H4 (cell line): ENCODE measurements at regions not wholly inside any gene's neighbourhood (a gene's known extent, or its start where the extent isn't known, plus 50 kb on each side); places are given as distances from the start of the nearest gene placed in this dataset.
"Not testable (repeated sequence)": the region's sequence is repeated elsewhere in the genome, so short reads cannot be mapped to it uniquely, and the experiment has no call there.

Source experiments
- DNase-seq: peaks from one replicate; pipeline ENCODE4 v3.0.0-alpha.2; 2015; ENCODE audit warnings: low spot score

DNA sequence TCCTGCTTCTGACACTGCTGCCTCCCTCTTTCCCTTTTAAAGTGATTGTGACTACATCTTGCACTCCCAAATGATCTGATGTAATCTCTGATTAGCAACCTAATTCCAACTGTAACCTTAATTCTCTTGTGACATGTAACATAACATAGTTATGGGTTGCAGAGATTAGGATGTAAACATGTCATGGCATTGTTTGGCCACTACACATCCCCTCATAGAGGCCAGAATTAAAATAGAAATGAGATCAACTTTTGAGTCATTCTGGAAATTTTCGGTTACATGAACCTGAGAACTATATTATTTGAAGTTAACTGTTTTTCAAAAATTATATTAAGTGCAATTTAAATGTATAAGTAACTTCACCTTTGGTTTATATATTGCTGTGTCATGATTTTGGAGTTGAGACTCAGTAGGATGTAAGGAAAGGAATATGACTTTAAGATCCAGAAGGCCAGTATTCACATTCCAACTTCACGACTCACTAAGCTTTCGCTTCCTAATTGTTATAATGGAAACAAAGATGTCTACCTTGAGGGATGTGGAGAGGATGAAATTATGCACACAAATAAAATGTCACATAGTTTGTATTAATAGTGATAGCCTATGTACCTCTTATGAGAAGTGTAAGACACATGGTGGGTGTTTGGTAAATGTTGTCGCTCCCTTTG is 611.9 kb upstream of the MAP3K7 start:
- DNase-seq: peak; percentile 3

DNA sequence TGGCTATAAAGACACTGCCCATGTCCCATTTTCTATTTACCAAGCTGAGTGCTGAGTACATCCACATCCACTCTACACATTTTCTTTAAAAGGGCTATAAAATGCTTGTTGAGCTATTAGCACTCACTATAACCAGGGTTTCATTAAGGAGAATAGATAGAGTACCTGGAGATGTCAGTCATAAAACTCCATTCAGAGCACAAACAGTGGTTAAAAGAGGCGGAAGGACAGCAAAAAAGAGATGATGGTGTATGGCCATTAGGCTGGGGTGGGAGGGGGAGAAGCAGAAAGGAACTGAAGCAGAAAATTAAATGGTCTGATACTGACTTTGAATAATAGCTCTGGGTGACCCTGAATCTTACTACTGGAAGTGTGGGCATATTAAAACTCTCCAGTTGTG is 609.9 kb upstream of the MAP3K7 start:
- no peak for DNase-seq

DNA sequence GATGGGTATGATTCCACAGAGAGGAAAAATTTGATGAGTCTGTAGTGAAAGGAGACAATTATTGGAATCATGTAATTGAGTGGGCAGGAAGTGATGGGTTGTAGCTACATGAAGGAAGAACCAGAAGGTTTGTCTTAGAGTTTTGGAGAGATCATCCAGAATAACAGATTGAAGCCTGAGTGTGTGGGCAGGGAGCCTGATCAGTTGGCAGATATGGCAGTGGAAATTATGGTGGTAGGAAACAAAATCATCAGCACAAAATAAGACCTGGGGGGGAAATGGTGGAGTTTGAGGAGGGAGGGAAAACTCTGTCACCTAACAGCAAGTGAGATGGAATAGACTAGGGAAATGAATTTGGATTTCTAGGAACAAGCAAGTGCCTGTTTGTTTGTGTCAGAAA is 606.6 kb upstream of the MAP3K7 start:
- no peak for DNase-seq

- DNase-seq: not testable (repeated sequence)
Observed at GRCh38 chr6:91190041-91190440, 603.2 kb upstream of the MAP3K7 start.

DNA sequence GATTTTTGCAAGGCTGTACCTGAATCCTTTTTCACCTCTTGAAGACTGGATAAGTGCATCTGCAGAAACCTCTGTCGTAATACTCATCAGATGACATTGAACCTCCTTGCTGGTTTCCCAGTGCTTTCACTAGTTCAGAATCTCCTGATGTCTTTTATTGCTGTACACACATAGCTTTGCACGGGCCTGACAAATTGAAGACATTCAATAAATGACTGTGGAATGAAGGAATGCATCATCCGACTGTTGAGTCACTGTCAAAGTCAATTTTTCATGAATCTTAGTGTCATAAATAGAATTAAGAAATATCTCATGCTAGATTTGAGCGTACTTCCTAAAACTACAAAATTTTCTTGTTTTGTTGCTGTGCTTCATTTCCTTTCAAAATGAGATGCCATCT is 598.2 kb upstream of the MAP3K7 start:
- no peak for DNase-seq

DNA sequence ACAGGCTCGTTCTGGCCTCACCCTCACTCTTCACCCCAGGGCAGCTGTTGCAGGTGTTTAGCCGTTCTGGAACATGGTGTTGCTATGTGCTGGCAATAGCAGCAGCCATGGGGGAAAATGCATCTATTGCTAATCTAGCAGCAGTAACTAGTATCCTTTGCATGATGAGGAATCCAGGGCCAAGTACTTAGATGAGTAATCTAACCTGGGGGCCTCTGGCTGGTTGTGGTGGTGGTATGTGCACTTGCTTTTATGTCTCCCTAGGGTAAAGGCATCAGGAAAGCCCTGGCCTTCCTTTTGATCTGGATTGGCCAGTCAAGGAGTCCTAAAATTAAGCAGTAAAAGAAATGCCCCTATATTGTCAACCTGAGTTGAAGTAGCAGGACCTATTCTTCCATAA is 594.5 kb upstream of the MAP3K7 start:
- DNase-seq: no peak

GRCh38 chr6:91173651-91174050 is 586.8 kb upstream of the MAP3K7 start:
- DNase-seq: no peak

DNA sequence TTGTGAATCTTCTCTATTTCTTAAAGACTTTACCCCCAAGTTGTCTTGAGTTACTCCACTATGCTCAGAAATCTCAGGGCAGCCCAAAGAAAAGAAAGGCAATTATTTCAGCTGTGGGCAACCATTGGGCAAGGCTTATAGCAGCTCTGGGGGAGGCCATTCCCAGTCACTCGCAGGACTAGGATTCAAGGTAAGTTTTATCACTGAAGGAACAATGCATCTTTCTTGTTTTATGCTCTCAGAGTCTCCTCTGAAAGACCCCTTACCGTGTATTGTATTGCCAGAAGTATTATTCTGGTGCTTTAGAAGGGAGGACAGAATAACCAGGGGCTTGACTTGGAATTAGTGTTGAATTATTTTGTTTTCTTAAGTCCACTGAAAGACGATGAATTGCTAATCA is 586.3 kb upstream of the MAP3K7 start:
- DNase-seq: no peak

DNA sequence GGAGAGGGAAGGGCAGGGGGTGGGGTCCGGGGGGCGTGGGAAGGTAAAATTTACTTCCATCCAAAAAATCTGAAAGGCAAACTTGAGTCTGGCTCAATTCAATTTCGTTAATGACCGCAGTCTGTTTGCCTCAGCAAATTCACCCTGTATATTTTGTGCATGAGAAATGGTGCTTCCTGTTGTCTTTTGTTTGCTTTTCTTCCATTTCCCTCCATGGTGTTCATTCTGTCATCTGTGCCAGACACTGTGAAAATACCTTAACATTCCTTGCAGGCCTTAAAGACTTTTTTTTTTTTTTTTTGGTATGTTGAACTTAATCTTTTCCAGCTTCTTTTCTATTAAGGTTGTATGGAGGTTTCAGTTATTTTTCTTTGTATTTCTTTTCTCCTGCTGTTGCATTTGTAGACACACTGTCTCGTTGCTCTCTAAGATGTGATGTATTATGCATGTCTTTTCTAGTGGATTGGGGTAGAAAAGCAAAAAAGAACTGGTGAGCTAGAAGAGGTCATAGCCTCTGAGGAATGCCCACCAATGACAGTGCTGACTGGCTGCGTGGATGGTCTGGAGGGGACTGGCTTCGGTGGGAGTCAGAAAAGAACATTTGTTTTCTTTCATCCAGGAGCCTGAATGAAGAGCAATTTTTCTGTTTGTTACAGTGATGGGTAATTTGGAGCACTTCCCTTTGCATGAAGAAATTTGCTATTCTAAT is 585.0 kb upstream of the MAP3K7 start:
- DNase-seq: no peak

- peak; percentile 6 for DNase-seq
Observed at GRCh38 chr6:91167846-91168245, 581.0 kb upstream of the MAP3K7 start.

DNA sequence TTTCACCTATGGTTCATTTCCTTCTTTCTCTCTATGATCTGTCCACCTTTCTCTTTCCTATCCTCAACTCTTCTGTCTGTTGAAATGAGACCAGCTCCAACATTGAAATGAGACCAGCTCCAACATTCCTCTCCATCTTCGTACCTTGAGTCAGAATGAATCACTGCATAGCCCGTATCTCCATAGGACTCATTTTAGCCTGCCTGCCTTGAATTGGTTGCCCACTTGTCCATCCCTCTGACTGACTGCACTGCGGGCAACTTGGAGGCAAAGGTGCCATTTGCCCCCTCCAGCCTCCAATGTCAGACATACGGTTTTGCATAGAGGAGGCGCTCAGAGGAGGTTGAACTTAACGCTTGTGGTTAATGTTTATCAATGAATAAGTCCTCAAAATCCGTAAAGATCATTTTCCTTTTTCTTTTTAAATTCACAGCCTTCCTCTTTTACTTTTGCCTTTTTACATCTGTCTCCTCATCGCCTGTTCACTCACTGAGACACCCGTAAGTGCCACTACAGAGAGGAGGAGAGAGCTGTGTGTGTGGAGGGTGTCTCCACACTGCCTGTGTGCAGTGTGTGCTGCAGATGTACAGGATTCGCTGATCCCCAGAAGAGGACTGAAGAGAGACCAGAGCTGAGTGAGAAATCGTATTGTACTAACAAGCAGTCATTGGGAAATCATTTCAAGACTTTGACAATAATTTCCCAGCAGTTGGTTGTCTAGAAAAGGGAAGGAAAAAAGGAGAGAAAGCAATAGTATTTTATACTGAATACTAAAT is 579.6 kb upstream of the MAP3K7 start:
- no peak for DNase-seq

DNA sequence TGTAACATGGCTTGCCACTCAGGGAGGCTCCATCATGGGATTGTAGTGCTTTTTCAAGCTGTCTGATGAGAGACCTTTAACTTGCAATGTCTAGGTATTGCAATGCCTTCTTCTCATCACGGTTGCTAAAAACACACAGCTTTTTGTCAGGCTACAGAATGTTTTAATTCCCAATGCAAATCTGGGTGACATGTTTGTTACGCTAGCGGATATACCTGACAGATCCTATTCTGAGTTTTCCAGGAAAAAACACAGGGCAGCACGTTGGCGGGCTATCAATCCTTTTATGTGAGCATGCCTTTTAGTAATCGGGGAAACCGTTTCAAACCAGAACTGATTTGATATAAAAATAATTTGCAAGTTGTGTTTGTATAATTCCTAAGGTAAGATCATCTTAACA is 577.2 kb upstream of the MAP3K7 start:
- DNase-seq: no peak

DNA sequence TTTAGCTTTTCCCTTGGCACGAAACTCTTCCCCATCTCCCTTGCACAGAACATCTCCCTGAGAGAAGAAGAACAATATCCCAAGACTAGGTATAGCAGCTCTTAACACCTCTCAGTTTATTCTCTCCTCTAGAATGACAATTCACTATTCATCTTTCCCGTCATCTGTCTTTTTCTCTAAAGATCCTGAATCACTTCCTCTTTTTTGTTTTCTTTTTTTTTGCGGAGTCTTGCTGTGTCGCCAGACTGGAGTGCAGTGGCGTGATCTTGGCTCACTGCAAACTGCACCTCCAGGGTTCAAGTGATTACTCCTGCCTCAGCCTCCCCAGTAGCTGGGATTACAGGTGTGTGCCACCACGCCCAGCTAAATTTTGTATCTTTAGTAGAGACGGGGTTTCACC is 574.4 kb upstream of the MAP3K7 start:
- DNase-seq: no peak

- DNase-seq: no peak
Observed at GRCh38 chr6:91155129-91155785, 568.4 kb upstream of the MAP3K7 start.

GRCh38 chr6:91152824-91153223 is 566.0 kb upstream of the MAP3K7 start:
- no peak for DNase-seq

GRCh38 chr6:91149956-91150705 is 563.3 kb upstream of the MAP3K7 start:
- peak; percentile 44 for DNase-seq

GRCh38 chr6:91149246-91149955 is 562.5 kb upstream of the MAP3K7 start:
- DNase-seq: no peak

DNA sequence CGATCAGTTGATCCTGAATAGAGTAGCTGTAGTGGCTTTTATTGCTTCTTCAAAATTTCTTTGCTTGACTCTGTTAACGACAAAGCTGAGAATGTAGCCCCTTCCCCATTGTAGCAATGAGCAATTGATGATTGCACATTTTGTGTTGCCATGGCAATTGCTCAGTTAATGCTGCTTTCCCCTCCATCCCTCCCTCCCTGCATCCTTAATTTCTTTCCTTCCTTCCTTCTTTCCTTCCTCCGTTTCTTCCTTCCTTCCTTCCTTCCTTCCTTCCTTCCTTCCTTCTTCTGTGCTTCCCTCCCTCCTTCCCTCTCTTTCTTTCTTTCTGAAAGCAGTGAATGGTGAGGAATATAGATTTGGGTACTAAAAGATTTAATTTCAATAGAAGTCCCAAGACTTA is 557.3 kb upstream of the MAP3K7 start:
- DNase-seq: no peak

DNA sequence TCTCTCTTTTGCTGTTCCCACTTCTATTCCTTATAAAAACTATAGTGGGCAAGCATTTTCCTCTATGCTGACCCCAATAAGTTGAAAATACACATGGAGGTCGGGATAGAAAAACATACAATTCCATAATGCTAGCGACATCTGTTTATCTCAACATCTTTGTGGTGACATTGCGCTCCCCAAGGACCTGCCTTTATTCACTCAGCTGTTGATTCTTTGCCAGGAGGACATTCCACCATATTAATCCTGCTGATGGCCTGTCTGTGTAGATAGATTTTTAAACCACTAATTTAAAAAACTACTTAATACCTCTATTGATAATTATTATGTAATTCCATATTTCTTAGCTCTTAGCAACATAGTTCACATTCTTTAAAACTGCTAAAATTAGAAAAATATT is 555.3 kb upstream of the MAP3K7 start:
- DNase-seq: no peak

- DNase-seq: peak; percentile 44
Observed at GRCh38 chr6:91141346-91141745, 554.5 kb upstream of the MAP3K7 start.

- no peak for DNase-seq
Observed at GRCh38 chr6:91140449-91140848, 553.6 kb upstream of the MAP3K7 start.
